HG03039 (cell line): ENCODE measurements at regions not wholly inside any gene's neighbourhood (a gene's known extent, or its start where the extent isn't known, plus 50 kb on each side); places are given as distances from the start of the nearest gene placed in this dataset.
"Not testable (repeated sequence)": the region's sequence is repeated elsewhere in the genome, so short reads cannot be mapped to it uniquely, and the experiment has no call there.

Source experiments
- ATAC-seq: cut with Tn5 transposase; IDR thresholded peaks from one replicate; pipeline ENCODE4 v1.9.1; 2021; ENCODE audit warnings: mild to moderate bottlenecking, moderate library complexity; ENCODE audit not compliant: unreplicated experiment

- ATAC-seq = no peak
Measured at GRCh38 chr4:24211856-24212255, 322.0 kb upstream of the PPARGC1A start.

- no peak for ATAC-seq
Measured at GRCh38 chr4:24210332-24210902, 320.6 kb upstream of the PPARGC1A start.

GRCh38 chr4:24209906-24210305, 320.1 kb upstream of the PPARGC1A start:
- no peak for ATAC-seq

- ATAC-seq = no peak
Measured at GRCh38 chr4:24209131-24209530, 319.3 kb upstream of the PPARGC1A start.

GRCh38 chr4:24208691-24209090, 318.8 kb upstream of the PPARGC1A start:
- ATAC-seq = no peak

- ATAC-seq = not testable (repeated sequence)
Measured at GRCh38 chr4:24204708-24205107, 314.9 kb upstream of the PPARGC1A start.

- ATAC-seq = no peak
Measured at GRCh38 chr4:24203926-24204325, 314.1 kb upstream of the PPARGC1A start.

- no peak for ATAC-seq
Measured at GRCh38 chr4:24202579-24202978, 312.7 kb upstream of the PPARGC1A start.

GRCh38 chr4:24197955-24198354, 308.1 kb upstream of the PPARGC1A start:
- ATAC-seq = no peak

- ATAC-seq = no peak
Measured at GRCh38 chr4:24196785-24197184, 306.9 kb upstream of the PPARGC1A start.

GRCh38 chr4:24195991-24196736, 306.3 kb upstream of the PPARGC1A start:
- ATAC-seq = no peak

- ATAC-seq = no peak
Measured at GRCh38 chr4:24192018-24192641, 302.3 kb upstream of the PPARGC1A start.

GRCh38 chr4:24190761-24191695, 301.2 kb upstream of the PPARGC1A start:
- ATAC-seq = no peak

- ATAC-seq = no peak
Measured at GRCh38 chr4:24188459-24188858, 298.6 kb upstream of the PPARGC1A start.

GRCh38 chr4:24186466-24186865, 296.6 kb upstream of the PPARGC1A start:
- no peak for ATAC-seq

- no peak for ATAC-seq
Measured at GRCh38 chr4:24181005-24181404, 291.2 kb upstream of the PPARGC1A start.

GRCh38 chr4:24180586-24180985, 290.7 kb upstream of the PPARGC1A start:
- no peak for ATAC-seq

- ATAC-seq = no peak
Measured at GRCh38 chr4:24179201-24179840, 289.5 kb upstream of the PPARGC1A start.

GRCh38 chr4:24177443-24177842, 287.6 kb upstream of the PPARGC1A start:
- not testable (repeated sequence) for ATAC-seq

- no peak for ATAC-seq
Measured at GRCh38 chr4:24175707-24176106, 285.9 kb upstream of the PPARGC1A start.

- no peak for ATAC-seq
Measured at GRCh38 chr4:24174602-24175001, 284.8 kb upstream of the PPARGC1A start.
